ENCODE measurements at regions not wholly inside any gene's neighbourhood (a gene's known extent, or its start where the extent isn't known, plus 50 kb on each side); places are given as distances from the start of the nearest gene placed in this dataset.

- TF ChIP-seq, protein P1, sequence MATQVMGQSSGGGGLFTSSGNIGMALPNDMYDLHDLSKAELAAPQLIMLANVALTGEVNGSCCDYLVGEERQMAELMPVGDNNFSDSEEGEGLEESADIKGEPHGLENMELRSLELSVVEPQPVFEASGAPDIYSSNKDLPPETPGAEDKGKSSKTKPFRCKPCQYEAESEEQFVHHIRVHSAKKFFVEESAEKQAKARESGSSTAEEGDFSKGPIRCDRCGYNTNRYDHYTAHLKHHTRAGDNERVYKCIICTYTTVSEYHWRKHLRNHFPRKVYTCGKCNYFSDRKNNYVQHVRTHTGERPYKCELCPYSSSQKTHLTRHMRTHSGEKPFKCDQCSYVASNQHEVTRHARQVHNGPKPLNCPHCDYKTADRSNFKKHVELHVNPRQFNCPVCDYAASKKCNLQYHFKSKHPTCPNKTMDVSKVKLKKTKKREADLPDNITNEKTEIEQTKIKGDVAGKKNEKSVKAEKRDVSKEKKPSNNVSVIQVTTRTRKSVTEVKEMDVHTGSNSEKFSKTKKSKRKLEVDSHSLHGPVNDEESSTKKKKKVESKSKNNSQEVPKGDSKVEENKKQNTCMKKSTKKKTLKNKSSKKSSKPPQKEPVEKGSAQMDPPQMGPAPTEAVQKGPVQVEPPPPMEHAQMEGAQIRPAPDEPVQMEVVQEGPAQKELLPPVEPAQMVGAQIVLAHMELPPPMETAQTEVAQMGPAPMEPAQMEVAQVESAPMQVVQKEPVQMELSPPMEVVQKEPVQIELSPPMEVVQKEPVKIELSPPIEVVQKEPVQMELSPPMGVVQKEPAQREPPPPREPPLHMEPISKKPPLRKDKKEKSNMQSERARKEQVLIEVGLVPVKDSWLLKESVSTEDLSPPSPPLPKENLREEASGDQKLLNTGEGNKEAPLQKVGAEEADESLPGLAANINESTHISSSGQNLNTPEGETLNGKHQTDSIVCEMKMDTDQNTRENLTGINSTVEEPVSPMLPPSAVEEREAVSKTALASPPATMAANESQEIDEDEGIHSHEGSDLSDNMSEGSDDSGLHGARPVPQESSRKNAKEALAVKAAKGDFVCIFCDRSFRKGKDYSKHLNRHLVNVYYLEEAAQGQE (IDR thresholded peaks at IDR 0.05; ENCODE audit: low read depth, low read length): no peak
Observed at GRCh38 chr2:195108182-195108581, 548.8 kb upstream of the SLC39A10 start (continued).

DNA sequence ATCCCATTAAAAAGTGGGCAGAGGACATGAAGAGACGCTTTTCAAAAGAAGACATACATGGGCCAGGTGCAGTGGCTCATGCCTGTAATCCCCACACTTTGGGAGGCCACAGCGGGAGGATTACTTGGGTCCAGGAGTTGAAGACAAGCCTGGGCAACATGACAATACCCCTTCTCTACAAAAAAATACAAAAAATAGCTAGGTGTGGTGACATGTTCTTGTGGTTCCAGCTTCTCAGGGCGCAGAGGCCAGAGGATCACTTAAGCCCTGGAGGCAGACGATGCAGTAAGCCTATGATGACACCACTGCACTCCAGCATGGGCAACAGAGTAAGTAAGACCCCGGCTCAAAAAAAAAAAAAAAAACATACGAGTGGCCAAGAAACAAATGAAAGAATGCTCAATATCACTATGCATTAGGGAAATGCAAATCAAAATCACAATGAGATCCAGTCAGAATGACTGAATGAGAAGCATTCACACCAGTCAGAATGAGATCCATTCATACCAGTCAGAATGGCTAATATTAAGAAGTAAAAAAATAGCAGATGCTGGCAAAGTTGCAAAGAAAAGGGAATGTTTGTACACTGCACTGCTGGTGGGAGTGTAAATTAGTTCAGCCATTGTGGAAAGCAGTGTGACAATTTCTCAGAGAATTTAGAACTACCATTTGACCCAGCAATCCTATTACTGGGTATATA is 550.2 kb upstream of the SLC39A10 start:
- CTCF ChIA-PET: interaction anchor here (1.2 kb wide), 1 partner anchor 24 kb away, joined by 3 read pairs; no protein-coding TSS in a partner anchor
- Histone ChIP-seq H3K27me3 (ENCODE audit: insufficient read depth) (no peaks in the 10 kb centered on the region), H4K20me1 (ENCODE audit: insufficient read depth) (no peaks in the 10 kb centered on the region), H3K4me1 (ENCODE audit: control insufficient read depth in 1 of 2, insufficient read depth in 2 of 2, low read depth in 1 of 2, low read length in 1 of 2) (no peaks in the 10 kb centered on the region), H3K36me3 (replicated peaks in 1 of 2; ENCODE audit: control insufficient read depth in 1 of 2, insufficient read depth in 2 of 2, low read length in 1 of 2) (no peaks in the 10 kb centered on the region), H3K9me2 (no peaks in the 10 kb centered on the region; the same call in 1 of the 2 replicates), H3K9me3 (no peaks in the 10 kb centered on the region), H3K27ac (ENCODE audit: low read depth in 2 of 2, low read length in 1 of 2) (no peak overlapping the region), H3K9ac (no peak overlapping the region), H3K4me3 (ENCODE audit: low read depth in 2 of 2, low read length in 1 of 2) (no peak overlapping the region), H3F3A (replicated peaks; ENCODE audit: insufficient read depth) (no peaks in the 10 kb centered on the region), H3K79me2 (ENCODE audit: insufficient read depth) (no peaks in the 10 kb centered on the region), H3K4me2 (no peak overlapping the region), H2AFZ (ENCODE audit: low read depth) (no peak overlapping the region)
- POLR2A ChIA-PET: no interaction called here
- no peak for DNase-seq
- WGBS (ENCODE audit: low lambda C conversion rate): 21% methylated on average over 6 of the region's 6 CpGs
- TF ChIP-seq TEAD4 (IDR thresholded peaks at IDR 0.05; ENCODE audit: borderline replicate concordance, insufficient read depth): no peak
- TF ChIP-seq EP300 (IDR thresholded peaks at IDR 0.05; ENCODE audit: borderline replicate concordance in 1 of 2, low read depth in 1 of 2, low read length in 1 of 2): no peak
- no peak for TF ChIP-seq TAF1 (IDR thresholded peaks at IDR 0.05; ENCODE audit: borderline replicate concordance, low read depth, low read length)
- no peak for TF ChIP-seq IRF3 (IDR thresholded peaks at IDR 0.05; ENCODE audit: low read depth, low read length)
- no peak for TF ChIP-seq RCOR1 (IDR thresholded peaks at IDR 0.05; ENCODE audit: low read length)
- TF ChIP-seq TCF12 (IDR thresholded peaks at IDR 0.05): no peak
- no peak for TF ChIP-seq FOSL2 (IDR thresholded peaks at IDR 0.05; ENCODE audit: borderline replicate concordance, low read depth)

DNA sequence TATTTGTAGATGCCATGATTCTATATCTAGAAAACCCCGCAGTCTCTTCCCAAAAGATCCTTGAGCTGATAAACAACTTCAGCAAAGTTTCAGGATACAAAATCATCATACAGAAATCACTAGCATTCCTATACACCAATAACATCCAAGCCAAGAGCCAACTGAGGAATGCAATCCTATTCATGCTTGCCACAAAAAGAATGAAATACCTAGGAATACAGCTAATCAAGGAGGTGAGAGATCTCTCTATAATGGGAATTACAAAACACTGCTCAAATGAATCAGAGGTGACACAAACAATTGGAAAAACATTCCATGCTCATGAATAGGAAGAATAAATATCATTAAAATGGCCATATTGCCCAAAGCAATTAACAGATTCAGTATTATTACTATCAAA is 551.4 kb upstream of the SLC39A10 start:
- Histone ChIP-seq H3K4me3 (ENCODE audit: low read depth in 2 of 2, low read length in 1 of 2) (no peak overlapping the region), H2AFZ (ENCODE audit: low read depth) (no peak overlapping the region), H3K36me3 (replicated peaks in 1 of 2; ENCODE audit: control insufficient read depth in 1 of 2, insufficient read depth in 2 of 2, low read length in 1 of 2) (no peaks in the 10 kb centered on the region), H3K27me3 (ENCODE audit: insufficient read depth) (no peaks in the 10 kb centered on the region), H3K4me2 (no peak overlapping the region), H3K9ac (no peak overlapping the region), H3F3A (replicated peaks; ENCODE audit: insufficient read depth) (no peaks in the 10 kb centered on the region), H4K20me1 (ENCODE audit: insufficient read depth) (no peaks in the 10 kb centered on the region), H3K9me3 (no peaks in the 10 kb centered on the region), H3K27ac (ENCODE audit: low read depth in 2 of 2, low read length in 1 of 2) (no peak overlapping the region), H3K79me2 (ENCODE audit: insufficient read depth) (no peaks in the 10 kb centered on the region), H3K9me2 (no peaks in the 10 kb centered on the region; the same call in 1 of the 2 replicates), H3K4me1 (ENCODE audit: control insufficient read depth in 1 of 2, insufficient read depth in 2 of 2, low read depth in 1 of 2, low read length in 1 of 2) (no peaks in the 10 kb centered on the region)
- no peak for TF ChIP-seq RXRA (IDR thresholded peaks at IDR 0.05; ENCODE audit: borderline replicate concordance, low read depth)
- TF ChIP-seq TEAD4 (IDR thresholded peaks at IDR 0.05; ENCODE audit: borderline replicate concordance, insufficient read depth): no peak
- TF ChIP-seq, protein P1 (IDR thresholded peaks at IDR 0.05; ENCODE audit: low read depth, low read length): no peak
- no peak for TF ChIP-seq POLR2AphosphoS5 (IDR thresholded peaks at IDR 0.05; ENCODE audit: low read depth, low read length)
- TF ChIP-seq MEF2A (IDR thresholded peaks at IDR 0.05; ENCODE audit: borderline replicate concordance, low read depth): no peak
- TF ChIP-seq GATA2 (CRISPR knock-in tag; IDR thresholded peaks at IDR 0.05): no peak
- ChIA-PET POLR2A (no interaction called here), CTCF (no interaction called here)
- 21% methylated on average over 1 of the region's 1 CpG for WGBS (ENCODE audit: low lambda C conversion rate)
- no peak for DNase-seq
